ENCODE measurements at regions not wholly inside any gene's neighbourhood (a gene's known extent, or its start where the extent isn't known, plus 50 kb on each side); places are given as distances from the start of the nearest gene placed in this dataset.

GRCh38 chr17:71107136-71107535 lies 937.8 kb downstream of the KCNJ2 start:
- in situ Hi-C loops (cut with HindIII; ENCODE audit: low sequenced_read_pairs): no loop called here

DNA sequence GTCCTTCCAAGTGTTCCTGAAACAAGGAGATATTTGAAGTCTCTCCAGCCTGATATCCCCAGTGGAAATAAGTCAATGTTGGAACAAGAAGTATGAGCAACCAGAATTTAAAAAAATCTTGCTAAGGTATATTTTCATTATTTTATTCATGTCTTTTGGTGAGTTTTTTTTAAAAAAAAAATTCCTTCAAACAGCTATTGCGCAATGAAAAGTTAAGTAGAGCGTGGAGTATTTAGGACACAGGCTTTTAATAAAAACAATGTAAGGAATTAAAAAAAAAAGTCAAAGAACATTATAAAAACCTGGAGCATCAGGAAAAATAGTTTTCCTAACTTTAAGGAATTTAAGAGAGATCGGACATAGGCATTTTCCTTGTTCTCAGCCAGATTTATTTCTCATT lies 940.4 kb downstream of the KCNJ2 start:
- in situ Hi-C loops (cut with HindIII; ENCODE audit: low sequenced_read_pairs): no loop called here

DNA sequence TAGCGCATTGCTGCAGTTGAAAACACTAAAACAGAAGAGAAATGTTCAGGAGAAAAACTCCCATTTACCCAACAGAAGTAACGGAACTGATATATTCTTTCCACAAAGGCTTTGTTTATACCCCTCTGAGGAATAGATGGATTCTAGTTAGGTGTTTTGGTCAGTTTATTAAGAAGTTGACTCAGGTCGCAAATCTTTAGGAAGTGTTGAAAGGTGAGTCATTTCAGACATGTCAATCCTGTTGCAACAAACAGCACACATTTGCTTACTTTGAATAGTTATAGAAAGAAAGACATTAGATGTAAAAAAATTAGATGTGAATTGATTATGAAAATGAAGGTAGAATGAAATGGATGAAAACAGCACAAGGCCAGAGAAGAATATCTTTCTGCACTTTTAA lies 941.0 kb downstream of the KCNJ2 start:
- in situ Hi-C loops (cut with HindIII; ENCODE audit: low sequenced_read_pairs): no loop called here

DNA sequence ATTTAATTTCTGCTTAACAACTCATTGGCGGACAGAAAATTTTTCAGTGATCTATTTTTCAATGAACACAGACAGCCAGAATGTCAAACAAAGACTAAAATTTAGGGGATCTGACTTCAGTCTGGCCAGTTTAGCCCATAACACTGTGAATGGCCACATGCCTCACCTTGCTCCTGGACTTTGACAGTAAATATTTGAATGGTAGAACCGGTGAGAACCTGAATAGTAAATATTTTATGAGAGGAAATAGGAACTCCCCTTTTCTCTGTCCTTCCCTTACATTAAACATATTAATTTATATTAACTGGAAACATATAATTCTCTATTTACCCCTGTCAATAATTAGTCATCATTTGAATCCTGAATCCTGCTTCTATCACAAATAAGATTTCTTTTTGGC lies 942.1 kb downstream of the KCNJ2 start:
- in situ Hi-C loops (cut with HindIII; ENCODE audit: low sequenced_read_pairs): no loop called here

- in situ Hi-C loops (cut with HindIII; ENCODE audit: low sequenced_read_pairs): no loop called here
Measured at GRCh38 chr17:71111934-71112333, 942.6 kb downstream of the KCNJ2 start.

GRCh38 chr17:71113347-71113746 lies 944.0 kb downstream of the KCNJ2 start:
- in situ Hi-C loops (cut with HindIII; ENCODE audit: low sequenced_read_pairs): no loop called here

DNA sequence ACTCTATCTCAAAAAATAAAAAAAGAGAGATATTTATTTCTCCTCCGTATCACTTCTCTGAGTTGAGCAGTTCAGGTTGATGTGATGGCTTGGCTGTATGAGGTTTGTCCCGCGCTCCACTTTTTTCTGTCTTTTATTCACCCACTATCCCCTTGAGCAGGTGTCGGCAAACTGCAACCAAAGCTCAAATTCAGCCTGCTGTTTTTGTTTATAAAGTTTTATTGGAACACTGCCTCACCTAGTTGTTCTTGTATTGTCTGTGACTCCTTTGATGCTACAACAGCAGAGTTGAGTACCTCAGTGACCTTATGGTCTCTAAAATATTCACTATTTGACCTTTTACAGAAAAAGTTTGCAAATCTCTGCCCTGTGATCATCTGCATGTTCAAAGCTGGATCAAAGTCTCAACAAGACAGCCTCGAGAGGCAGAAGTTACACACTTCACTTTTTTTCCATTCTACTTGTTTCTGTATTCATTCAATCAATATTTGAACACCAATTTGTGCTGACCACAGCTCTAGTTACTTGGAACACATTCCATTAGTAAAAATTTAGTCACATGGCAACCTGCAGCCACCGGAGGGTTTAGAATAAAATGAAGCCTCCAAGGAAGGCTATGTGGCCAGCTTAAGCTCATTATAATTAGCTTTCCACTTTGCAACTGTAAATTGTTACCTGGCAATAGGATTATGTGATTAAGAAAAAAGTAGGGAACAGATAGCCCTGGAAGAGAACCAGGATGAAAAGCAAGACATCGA lies 945.8 kb downstream of the KCNJ2 start:
- in situ Hi-C loops (cut with HindIII; ENCODE audit: low sequenced_read_pairs): no loop called here

DNA sequence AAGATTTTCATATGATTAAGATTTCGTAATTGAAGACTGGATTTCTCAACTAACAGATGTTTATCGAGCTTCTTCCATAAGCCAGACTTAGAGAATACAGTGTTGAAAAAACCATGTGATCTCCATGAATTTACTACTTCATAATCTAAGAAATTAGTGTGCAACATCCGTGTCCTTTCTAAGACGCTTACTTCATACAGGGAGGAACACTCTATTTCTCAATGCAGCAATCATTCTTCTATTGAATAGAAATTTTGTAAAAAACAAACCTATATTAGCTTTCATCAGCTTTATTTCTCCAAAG lies 946.3 kb downstream of the KCNJ2 start:
- in situ Hi-C loops (cut with HindIII; ENCODE audit: low sequenced_read_pairs): no loop called here

DNA sequence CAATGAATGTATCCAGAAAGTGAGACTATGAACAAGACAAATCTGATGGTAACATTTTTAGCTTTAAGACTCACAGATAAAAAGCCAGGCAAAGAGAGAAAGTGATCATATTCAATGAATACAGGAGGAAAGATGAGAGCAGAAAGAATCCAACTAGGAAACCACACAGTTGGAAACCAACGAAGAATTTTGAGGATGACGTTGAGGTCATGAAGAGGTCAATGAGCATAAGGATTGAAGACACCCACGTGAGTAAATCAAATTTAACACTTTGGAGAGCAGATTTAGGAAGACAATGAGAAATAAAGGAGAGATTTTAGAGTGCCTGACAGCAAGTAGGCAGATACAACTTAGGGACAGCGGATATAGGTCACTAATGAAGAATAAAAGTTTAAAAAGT lies 948.1 kb downstream of the KCNJ2 start:
- in situ Hi-C loops (cut with HindIII; ENCODE audit: low sequenced_read_pairs): no loop called here

DNA sequence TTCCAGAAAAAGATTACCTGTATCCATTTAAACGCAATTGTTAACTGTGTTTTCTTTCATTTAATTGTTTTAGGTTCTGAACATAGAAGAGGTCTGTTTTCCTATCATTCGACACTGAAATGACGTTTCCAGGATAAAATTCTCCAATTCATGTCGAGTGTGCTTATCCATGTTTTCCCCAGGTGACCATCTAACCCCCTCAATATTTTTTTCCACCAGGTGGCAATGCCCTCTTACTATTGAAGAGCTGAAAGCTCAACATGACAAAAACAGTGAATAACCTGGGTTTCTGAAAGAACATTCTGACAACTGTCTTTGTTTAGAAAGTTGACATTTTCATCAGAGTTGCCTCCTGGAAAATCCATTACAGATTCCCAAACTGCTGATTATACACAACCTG lies 948.7 kb downstream of the KCNJ2 start:
- in situ Hi-C loops (cut with HindIII; ENCODE audit: low sequenced_read_pairs): no loop called here

GRCh38 chr17:71127416-71127815 lies 958.1 kb downstream of the KCNJ2 start:
- in situ Hi-C loops (cut with HindIII; ENCODE audit: low sequenced_read_pairs): no loop called here

DNA sequence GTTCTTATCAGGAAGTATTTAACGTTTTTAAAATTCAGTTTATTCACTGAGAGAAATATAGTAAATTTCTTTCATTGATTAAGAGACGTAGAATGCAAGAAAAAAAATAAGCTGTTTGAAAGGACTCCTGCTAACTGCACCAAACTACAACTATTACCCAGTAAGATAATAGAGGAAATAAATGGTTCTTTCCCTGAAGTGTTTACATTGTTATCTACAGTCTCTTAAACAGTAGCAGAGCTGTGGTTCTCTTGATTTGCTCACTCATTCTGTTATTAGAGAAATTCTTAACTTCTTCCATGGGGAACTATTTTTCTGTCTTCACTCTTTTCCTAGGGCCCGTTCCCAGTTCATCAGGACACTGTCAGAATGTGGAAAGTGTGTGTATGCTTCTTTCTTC lies 973.0 kb downstream of the KCNJ2 start:
- in situ Hi-C loops (cut with HindIII; ENCODE audit: low sequenced_read_pairs): no loop called here

GRCh38 chr17:71145486-71145885 lies 975.3 kb upstream of the SOX9 start:
- in situ Hi-C loops (cut with HindIII; ENCODE audit: low sequenced_read_pairs): no loop called here

DNA sequence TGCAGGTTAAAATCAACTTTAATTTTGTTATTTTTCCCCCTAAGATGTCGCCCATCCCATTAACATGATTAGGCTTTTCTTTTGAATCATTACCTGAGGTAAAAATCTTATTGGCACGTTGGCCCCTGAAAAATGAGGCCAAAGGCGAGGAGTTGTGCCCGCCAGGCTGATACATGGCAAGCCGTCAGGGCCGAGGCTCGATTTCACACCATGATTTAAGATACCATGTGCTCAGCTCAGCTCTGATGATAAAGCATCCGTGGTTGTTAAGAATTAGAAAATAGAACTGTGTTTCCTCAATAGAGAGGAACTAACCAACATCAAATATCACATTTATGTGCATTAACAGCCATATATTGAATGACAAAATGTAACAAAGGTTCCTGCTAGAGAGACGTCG lies 972.9 kb upstream of the SOX9 start:
- in situ Hi-C loops (cut with HindIII; ENCODE audit: low sequenced_read_pairs): no loop called here

DNA sequence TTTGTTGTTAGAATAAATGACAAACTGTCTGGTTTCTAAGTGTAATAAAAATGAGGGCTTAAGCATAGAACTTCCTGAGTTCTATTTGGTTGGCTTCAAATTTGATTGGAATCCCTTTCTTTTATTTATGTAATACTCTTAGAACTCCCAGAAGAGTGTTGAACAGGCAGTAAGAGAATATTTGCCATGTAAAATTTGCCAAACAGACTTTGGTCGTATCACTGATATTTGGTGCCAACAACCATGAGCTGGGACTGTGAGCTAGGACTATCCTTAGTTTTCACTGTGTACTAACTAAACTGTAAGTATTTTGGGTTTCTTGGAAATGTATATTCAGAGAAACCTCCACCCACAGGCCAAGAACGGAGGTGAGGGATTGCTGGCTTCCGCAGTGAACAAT lies 971.2 kb upstream of the SOX9 start:
- in situ Hi-C loops (cut with HindIII; ENCODE audit: low sequenced_read_pairs): no loop called here

DNA sequence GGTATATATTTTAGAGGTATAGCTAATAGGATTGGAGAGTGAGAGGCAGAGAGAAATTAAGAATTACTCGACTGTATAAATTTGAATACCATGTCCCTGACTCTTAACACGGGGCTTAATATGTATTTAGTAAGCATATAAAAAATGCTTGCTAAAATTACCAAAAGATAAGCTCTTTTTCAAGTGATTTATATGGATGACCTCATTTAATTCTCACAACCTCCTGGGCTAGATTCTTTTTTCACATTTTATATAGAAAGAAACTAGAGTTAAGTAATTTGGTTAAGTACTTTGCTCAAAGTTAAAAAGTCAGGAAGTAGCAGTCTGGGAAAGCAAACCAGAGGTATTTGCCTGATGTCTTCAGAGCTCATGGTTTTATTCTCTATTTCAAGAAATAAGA lies 963.5 kb upstream of the SOX9 start:
- in situ Hi-C loops (cut with HindIII; ENCODE audit: low sequenced_read_pairs): no loop called here

DNA sequence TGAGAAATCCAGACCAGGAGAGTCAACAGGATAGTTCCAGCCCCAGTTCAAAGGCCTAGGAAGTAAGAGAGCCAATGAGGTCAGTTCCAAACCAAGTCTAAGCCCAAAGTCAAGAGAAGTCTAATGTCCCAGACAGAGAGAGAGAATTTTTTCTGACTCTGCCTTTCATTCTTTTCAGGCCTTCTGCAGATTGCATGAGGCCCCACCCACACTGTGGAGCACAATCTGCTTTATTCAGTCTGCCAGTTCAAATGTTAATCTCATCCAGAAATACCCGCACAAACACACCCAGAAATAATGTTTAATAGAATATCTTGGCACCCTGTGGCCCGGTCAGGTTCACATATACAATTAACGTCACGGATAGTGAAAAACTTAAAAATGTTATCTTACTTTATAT lies 962.4 kb upstream of the SOX9 start:
- in situ Hi-C loops (cut with HindIII; ENCODE audit: low sequenced_read_pairs): no loop called here

- in situ Hi-C loops (cut with HindIII; ENCODE audit: low sequenced_read_pairs): no loop called here
Measured at GRCh38 chr17:71163121-71163812, 957.6 kb upstream of the SOX9 start.

DNA sequence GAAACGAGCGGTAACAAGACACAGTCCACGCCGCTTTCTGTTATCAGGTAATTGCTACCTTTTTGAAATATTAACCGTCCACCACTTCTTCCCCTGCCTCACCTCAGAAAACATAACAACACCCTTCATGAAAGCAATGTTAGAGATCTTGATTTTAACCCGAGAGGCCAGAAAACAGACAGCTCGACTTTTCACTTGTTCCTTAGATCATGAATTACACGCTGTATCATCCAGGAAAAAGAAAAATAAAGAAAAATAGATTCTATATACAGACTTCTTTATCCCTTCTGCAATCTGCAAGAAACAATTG lies 957.1 kb upstream of the SOX9 start:
- in situ Hi-C loops (cut with HindIII; ENCODE audit: low sequenced_read_pairs): no loop called here

DNA sequence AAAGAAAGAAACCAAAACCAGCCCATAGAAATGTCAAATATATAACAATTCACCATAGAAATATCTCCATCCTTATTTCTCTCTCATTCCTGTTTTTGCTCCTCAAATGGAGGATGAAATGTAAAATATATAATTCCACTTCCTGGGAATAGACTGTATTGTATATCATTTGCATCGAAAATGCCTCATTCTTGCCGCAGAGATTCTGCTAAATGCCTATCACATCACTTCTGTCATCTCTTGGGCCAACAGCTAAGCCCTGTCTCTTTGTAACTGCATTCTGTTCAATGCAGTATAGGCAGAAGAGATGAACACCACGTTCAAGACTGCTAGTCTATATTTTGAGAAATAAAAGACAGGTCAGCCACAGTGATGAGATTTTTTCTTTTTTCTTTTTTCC lies 956.3 kb upstream of the SOX9 start:
- in situ Hi-C loops (cut with HindIII; ENCODE audit: low sequenced_read_pairs): no loop called here

GRCh38 chr17:71166311-71166710 lies 954.5 kb upstream of the SOX9 start:
- in situ Hi-C loops (cut with HindIII; ENCODE audit: low sequenced_read_pairs): no loop called here

GRCh38 chr17:71168053-71168741 lies 952.6 kb upstream of the SOX9 start:
- in situ Hi-C loops (cut with HindIII; ENCODE audit: low sequenced_read_pairs): no loop called here

- in situ Hi-C loops (cut with HindIII; ENCODE audit: low sequenced_read_pairs): no loop called here
Measured at GRCh38 chr17:71170070-71170469, 950.8 kb upstream of the SOX9 start.

Measured in DLD1 (cell line).